Stimulated activated CD4-positive, alpha-beta T cell treated with anti-CD3 and anti-CD28 coated beads, Interleukin-15, amount 100 ng/mL, for 1 hour (primary cell): ENCODE measurements at regions not wholly inside any gene's neighbourhood (a gene's known extent, or its start where the extent isn't known, plus 50 kb on each side); places are given as distances from the start of the nearest gene placed in this dataset.

Source experiments
- DNase-seq, 2 donors: peaks; one replicate each; pipeline ENCODE4 v3.0.0-alpha.2; 2020; ENCODE audit warnings: low read depth in 1 of 2, low spot score in 1 of 2

- no peak for DNase-seq
Measured at GRCh38 chr21:15151385-15152103, 86.7 kb upstream of the NRIP1 start.

GRCh38 chr21:15152591-15152990 is 87.8 kb upstream of the NRIP1 start:
- DNase-seq: no peak

GRCh38 chr21:15159382-15160020 is 94.7 kb upstream of the NRIP1 start:
- no peak for DNase-seq

- DNase-seq: no peak
Measured at GRCh38 chr21:15160136-15160535, 95.3 kb upstream of the NRIP1 start.

- no peak for DNase-seq
Measured at GRCh38 chr21:15162921-15163320, 98.1 kb upstream of the NRIP1 start.

- DNase-seq: no peak
Measured at GRCh38 chr21:15164273-15164672, 99.5 kb upstream of the NRIP1 start.

GRCh38 chr21:15164678-15165303 is 100.0 kb upstream of the NRIP1 start:
- no peak for DNase-seq

GRCh38 chr21:15170614-15171013 is 105.8 kb upstream of the NRIP1 start:
- DNase-seq: no peak

GRCh38 chr21:15171546-15171945 is 106.7 kb upstream of the NRIP1 start:
- no peak for DNase-seq

- DNase-seq: no peak
Measured at GRCh38 chr21:15172963-15173362, 108.2 kb upstream of the NRIP1 start.

GRCh38 chr21:15174923-15175322 is 110.1 kb upstream of the NRIP1 start:
- DNase-seq: no peak

GRCh38 chr21:15182731-15183130 is 117.9 kb upstream of the NRIP1 start:
- DNase-seq: no peak

GRCh38 chr21:15183813-15184257 is 119.0 kb upstream of the NRIP1 start:
- DNase-seq: no peak

- DNase-seq: no peak
Measured at GRCh38 chr21:15190412-15190811, 125.6 kb upstream of the NRIP1 start.

- no peak for DNase-seq
Measured at GRCh38 chr21:15190837-15191236, 126.0 kb upstream of the NRIP1 start.

GRCh38 chr21:15191342-15191741 is 126.5 kb upstream of the NRIP1 start:
- DNase-seq: no peak

GRCh38 chr21:15192243-15192642 is 127.4 kb upstream of the NRIP1 start:
- DNase-seq: no peak

GRCh38 chr21:15193937-15194336 is 129.1 kb upstream of the NRIP1 start:
- no peak for DNase-seq

GRCh38 chr21:15195104-15195503 is 130.3 kb upstream of the NRIP1 start:
- no peak for DNase-seq

GRCh38 chr21:15195768-15196167 is 131.0 kb upstream of the NRIP1 start:
- DNase-seq: no peak

GRCh38 chr21:15197696-15198095 is 132.9 kb upstream of the NRIP1 start:
- DNase-seq: no peak
